ENCODE measurements at regions not wholly inside any gene's neighbourhood (a gene's known extent, or its start where the extent isn't known, plus 50 kb on each side); places are given as distances from the start of the nearest gene placed in this dataset.

GRCh38 chr5:125278711-125279110 lies 532.3 kb upstream of the ZNF608 start:
- TF ChIP-seq CTCF (IDR thresholded peaks at IDR 0.05; ENCODE audit: low read length, missing control alignments), result no peak
- H3K4me3 ChIP-seq (replicated peaks; ENCODE audit: low read depth, low read length), result no peak overlapping the region
- DNase-seq (ENCODE audit: low read depth), result no peak

GRCh38 chr5:125281667-125282066 lies 535.2 kb upstream of the ZNF608 start:
- TF ChIP-seq CTCF (IDR thresholded peaks at IDR 0.05; ENCODE audit: low read length, missing control alignments), result no peak
- no peak overlapping the region for H3K4me3 ChIP-seq (replicated peaks; ENCODE audit: low read depth, low read length)
- no peak for DNase-seq (ENCODE audit: low read depth)

GRCh38 chr5:125283372-125283771 lies 536.9 kb upstream of the ZNF608 start:
- H3K4me3 ChIP-seq (replicated peaks; ENCODE audit: low read depth, low read length), result no peak overlapping the region
- no peak for TF ChIP-seq CTCF (IDR thresholded peaks at IDR 0.05; ENCODE audit: low read length, missing control alignments)
- no peak for DNase-seq (ENCODE audit: low read depth)

- no peak for DNase-seq (ENCODE audit: low read depth)
- H3K4me3 ChIP-seq (replicated peaks; ENCODE audit: low read depth, low read length), result no peak overlapping the region
- no peak for TF ChIP-seq CTCF (IDR thresholded peaks at IDR 0.05; ENCODE audit: low read length, missing control alignments)
Observed at GRCh38 chr5:125286271-125286670, 539.8 kb upstream of the ZNF608 start.

DNA sequence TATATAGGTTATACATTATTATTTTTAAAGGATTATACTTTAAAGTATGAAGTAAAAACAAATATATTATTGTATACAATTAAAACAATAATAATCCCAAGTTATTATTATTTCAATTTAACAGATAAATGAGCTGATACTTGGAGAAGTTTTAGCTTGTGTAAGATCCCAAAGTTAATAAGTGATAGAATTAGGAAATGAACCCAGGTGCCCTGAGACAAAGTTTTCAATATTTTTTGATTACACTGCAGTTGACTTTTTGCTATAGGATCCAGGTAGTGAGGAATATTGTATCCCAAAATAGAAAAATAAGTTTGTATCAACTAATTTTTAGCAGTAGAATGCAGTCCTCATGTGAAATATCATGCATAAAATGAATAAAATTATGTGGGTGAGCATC lies 543.2 kb upstream of the ZNF608 start:
- H3K4me3 ChIP-seq (replicated peaks; ENCODE audit: low read depth, low read length), result no peak overlapping the region
- DNase-seq (ENCODE audit: low read depth), result no peak
- no peak for TF ChIP-seq CTCF (IDR thresholded peaks at IDR 0.05; ENCODE audit: low read length, missing control alignments)

DNA sequence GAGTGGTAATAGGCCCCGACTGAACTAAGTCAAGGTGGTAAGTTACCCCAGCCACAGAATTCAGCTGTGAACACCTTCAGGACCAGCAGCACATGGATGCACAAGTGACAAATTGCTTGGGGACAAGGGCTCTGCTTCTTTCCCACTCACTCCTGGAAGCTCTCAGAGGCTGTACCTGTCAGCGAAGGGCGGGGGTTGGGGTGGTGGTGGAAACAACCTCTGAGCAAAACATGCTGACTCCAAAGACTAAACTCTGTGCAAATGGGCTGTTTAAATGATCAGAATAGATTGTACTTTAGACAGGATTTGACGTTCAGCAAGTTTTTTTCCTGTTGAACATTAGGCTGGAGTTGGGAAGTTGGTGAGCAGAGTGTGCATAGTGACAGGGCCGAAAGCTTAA lies 544.5 kb upstream of the ZNF608 start:
- H3K4me3 ChIP-seq (replicated peaks; ENCODE audit: low read depth, low read length), result no peak overlapping the region
- DNase-seq (ENCODE audit: low read depth), result no peak

More for the DNA sequence above, 544.5 kb upstream of the ZNF608 start:
- no peak for TF ChIP-seq CTCF (IDR thresholded peaks at IDR 0.05; ENCODE audit: low read length, missing control alignments)
